GM13977 (cell line): ENCODE measurements at regions not wholly inside any gene's neighbourhood (a gene's known extent, or its start where the extent isn't known, plus 50 kb on each side); places are given as distances from the start of the nearest gene placed in this dataset.
"Not testable (repeated sequence)": the region's sequence is repeated elsewhere in the genome, so short reads cannot be mapped to it uniquely, and the experiment has no call there.

Experiments used
- DNase-seq: peaks from one replicate; pipeline ENCODE4 v3.0.0; 2012; ENCODE audit warnings: low spot score
- in situ Hi-C: fragments of 300-500 bp; cut with MboI; formaldehyde crosslinking; loops from one replicate; pipeline ENCODE4 v1.12.0; 2022; ENCODE audit warnings: low sequenced_read_pairs, low pct_unique_long_range_greater_than_20kb, mixed read lengths, inconsistent platforms; ENCODE audit not compliant: unreplicated experiment
- TF ChIP-seq, protein P1 (sequence below): IDR thresholded peaks from 2 replicates; pipeline ENCODE4 v1.5.1; 2012; ENCODE audit warnings: mild to moderate bottlenecking, control low read depth; ENCODE audit not compliant: insufficient read depth; ENCODE audit errors: extremely low read depth, missing control alignments

DNA sequence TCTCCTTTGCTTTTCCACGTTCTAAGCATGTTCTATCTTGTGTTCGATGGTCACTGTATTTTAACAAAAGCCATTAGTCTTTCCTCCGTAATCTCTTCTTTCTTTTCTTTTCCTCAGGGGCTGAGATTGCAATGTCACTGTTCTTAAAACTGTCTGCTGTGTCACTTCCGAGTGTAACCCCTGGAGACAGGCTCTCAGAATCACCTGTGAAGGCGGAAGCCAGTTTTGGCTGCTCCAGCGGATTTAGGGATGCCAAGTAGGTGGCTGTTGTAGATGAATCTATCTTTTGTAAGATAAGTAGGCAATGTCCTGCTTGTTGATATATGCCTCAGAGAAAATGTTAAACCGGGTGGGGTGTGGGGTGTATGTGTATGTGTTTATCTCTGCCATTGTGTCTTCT is 94.7 kb upstream of the L3MBTL4 start:
- in situ Hi-C loops = loop anchor here (25.0 kb wide), 1 partner anchor 622 kb away; the partner anchor contains the start of gene TMEM200C
- TF ChIP-seq, protein P1, sequence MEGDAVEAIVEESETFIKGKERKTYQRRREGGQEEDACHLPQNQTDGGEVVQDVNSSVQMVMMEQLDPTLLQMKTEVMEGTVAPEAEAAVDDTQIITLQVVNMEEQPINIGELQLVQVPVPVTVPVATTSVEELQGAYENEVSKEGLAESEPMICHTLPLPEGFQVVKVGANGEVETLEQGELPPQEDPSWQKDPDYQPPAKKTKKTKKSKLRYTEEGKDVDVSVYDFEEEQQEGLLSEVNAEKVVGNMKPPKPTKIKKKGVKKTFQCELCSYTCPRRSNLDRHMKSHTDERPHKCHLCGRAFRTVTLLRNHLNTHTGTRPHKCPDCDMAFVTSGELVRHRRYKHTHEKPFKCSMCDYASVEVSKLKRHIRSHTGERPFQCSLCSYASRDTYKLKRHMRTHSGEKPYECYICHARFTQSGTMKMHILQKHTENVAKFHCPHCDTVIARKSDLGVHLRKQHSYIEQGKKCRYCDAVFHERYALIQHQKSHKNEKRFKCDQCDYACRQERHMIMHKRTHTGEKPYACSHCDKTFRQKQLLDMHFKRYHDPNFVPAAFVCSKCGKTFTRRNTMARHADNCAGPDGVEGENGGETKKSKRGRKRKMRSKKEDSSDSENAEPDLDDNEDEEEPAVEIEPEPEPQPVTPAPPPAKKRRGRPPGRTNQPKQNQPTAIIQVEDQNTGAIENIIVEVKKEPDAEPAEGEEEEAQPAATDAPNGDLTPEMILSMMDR = no peak
- DNase-seq = no peak

DNA sequence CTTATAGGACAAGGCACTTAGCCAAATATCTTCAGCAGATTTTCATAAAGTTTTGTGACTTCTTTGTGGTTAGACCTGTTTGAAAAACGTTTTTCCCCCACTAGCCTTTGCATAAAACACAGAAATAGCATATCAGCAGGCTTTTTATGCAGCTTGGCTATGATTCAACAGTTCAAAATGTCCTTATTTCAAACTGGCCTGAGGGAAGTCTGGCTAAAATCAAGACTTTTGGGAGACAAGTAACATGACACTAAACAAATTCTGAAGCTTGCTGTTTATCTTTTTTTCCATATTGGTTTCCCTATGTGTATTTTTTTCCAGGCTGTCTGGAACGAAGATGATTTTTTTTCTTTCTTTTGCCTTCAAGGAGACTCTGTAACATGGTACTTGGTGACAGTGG is 95.1 kb upstream of the L3MBTL4 start:
- in situ Hi-C loops = loop anchor here (25.0 kb wide), 1 partner anchor 623 kb away; the partner anchor contains the start of gene TMEM200C
- TF ChIP-seq, protein P1 = no peak
- no peak for DNase-seq

DNA sequence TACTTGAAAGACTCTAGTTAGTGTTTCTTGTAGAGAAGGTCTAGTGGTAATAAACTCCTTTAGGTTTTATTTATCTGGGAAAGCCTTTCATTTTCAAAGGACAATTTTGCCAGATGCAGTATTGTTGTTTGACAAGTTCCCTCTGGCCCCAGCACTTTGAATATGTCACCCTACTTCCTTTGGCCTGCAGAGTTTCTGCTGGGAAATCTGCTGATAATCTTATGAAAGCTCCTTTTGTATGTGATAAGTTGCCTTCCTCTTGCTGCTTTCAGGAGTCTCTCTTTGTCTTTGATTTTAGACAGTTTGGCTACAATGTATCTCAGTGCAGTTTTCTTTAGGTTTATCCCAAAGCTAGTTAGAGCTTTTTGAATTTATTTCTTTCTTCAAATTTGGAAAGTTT is 106.2 kb upstream of the L3MBTL4 start:
- TF ChIP-seq, protein P1 = no peak
- in situ Hi-C loops = loop anchor here (25.0 kb wide), 1 partner anchor 634 kb away; the partner anchor contains the start of gene TMEM200C
- no peak for DNase-seq

DNA sequence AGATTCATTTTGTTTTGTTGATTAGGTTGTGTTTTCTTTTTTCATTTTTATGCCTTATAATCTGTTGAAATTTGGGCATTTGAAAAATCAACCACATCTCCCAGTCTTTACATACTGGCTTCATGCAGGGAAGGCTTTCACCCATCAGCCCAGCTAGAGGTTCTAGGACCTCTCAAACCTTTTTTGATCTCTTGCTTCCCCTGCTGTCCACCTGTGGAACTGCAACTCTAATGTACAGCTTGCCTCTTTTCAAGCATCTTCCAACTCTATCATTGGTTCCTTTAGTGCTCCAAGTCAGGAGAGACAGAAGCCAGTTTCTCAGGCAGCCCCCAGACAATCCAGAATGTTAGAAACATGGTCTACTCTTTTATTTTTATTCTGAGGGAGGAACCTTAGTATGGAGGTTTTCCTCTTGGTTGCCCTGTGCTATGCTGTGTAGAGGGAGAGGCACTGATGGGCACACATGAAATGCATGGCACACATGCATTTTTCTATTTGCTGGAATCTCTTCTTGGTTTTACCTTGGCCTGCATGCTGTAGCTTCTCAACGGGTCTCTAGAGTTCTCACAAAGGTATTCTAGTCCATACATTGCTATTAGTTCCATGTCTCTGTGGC is 107.2 kb upstream of the L3MBTL4 start:
- TF ChIP-seq, protein P1 = peak; percentile 93
- in situ Hi-C loops = loop anchor here (25.0 kb wide), 1 partner anchor 635 kb away; the partner anchor contains the start of gene TMEM200C
- peak; percentile 56 for DNase-seq

DNA sequence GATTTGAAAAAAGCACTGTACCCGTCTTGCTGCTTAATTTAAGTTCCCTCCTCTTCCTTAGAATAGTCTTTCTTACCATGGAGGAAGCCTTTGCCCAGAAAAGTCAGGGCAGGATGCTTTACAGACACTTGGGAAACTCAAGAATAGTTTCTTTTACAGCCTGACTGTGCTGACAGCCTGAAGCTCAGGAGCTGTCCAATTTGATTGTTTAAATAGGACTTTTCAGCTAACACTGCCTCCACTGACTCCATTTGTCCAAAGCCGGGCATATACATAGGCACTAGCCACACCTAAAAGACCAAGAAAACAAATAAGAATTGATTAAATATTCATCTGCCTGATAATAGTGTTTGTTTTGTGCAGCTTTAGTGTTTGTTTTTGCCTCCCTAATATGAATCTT is 110.9 kb upstream of the L3MBTL4 start:
- in situ Hi-C loops = no loop called here
- DNase-seq = no peak

DNA sequence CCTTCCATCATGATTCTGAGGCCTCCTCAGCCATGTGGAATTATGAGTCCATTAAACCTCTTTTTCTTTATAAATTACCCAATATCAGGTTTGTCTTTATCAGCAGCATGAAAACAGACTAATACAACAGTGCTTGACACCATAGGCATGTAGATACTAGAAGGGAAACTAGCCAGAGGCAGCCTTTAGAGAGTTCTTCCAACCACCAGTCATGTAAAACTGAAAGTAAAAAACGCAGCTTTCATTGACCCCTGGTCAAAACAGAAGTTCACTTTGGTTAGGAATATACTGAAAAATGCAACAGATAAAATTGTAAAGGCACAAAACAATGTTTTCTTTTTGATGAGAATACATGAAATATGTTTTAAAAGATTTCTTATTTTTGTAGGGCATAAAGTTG is 122.8 kb upstream of the L3MBTL4 start:
- in situ Hi-C loops = no loop called here
- no peak for DNase-seq
- TF ChIP-seq, protein P1 = no peak

More for the DNA sequence above, 110.9 kb upstream of the L3MBTL4 start:
- TF ChIP-seq, protein P1 = no peak

DNA sequence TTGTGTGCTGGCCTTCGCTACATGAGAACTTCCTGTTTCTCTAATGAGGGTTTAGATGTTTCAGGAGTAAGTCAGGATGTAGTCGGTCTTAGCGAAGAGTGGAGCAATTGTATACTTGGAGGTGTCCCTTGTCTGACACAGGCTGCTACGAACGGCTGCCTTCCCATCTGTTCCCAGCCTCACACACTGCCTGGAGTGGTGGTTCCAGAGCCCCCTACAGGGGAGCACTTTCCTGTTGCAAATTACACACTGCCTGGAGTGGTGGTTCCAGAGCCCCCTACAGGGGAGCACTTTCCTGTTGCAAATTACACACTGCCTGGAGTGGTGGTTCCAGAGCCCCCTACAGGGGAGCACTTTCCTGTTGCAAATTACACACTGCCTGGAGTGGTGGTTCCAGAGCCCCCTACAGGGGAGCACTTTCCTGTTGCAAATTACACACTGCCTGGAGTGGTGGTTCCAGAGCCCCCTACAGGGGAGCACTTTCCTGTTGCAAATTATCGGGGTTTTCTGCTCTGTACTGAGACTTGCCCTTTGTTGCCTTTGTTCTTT is 126.5 kb upstream of the L3MBTL4 start:
- in situ Hi-C loops, DNase-seq: not testable (repeated sequence)
